OCI-LY1 (cell line): ENCODE measurements at regions not wholly inside any gene's neighbourhood (a gene's known extent, or its start where the extent isn't known, plus 50 kb on each side); places are given as distances from the start of the nearest gene placed in this dataset.

Experiments used
- H2AFZ ChIP-seq: fragments of 200-600 bp; sonication (generic), shearing (Covaris generic); 2 replicates; pipeline ENCODE4 v1.6.0; 2014; ENCODE audit warnings: antibody characterized with exemption, mild to moderate bottlenecking, low read length
- H3F3A ChIP-seq: fragments of 200-600 bp; sonication (generic), shearing (Covaris generic); 2 replicates; pipeline ENCODE4 v1.6.0; 2014; ENCODE audit warnings: mild to moderate bottlenecking, antibody characterized with exemption, low read length, moderate library complexity; ENCODE audit not compliant: insufficient read depth
- H3K27ac ChIP-seq: fragments of 200-600 bp; sonication (generic); 2 replicates; pipeline ENCODE4 v1.5.1; 2014; ENCODE audit warnings: low read length, mixed run types, mild to moderate bottlenecking, low read depth; ENCODE audit not compliant: poor library complexity, severe bottlenecking
- H3K27me3 ChIP-seq: fragments of 200-600 bp; sonication (generic); 2 replicates; pipeline ENCODE4 v1.6.0; 2014; ENCODE audit warnings: antibody characterized with exemption, mild to moderate bottlenecking, low read length, moderate library complexity; ENCODE audit not compliant: insufficient read depth
- H3K36me3 ChIP-seq: fragments of 200-600 bp; sonication (generic); 2 replicates; pipeline ENCODE4 v1.6.1; 2014; ENCODE audit warnings: mild to moderate bottlenecking, antibody characterized with exemption, low read length, moderate library complexity, mixed read lengths; ENCODE audit not compliant: insufficient read depth
- H3K4me1 ChIP-seq: fragments of 200-600 bp; sonication (generic); 2 replicates; pipeline ENCODE4 v1.5.1; 2014; ENCODE audit warnings: mild to moderate bottlenecking, low read length, moderate library complexity; ENCODE audit not compliant: insufficient read depth, severe bottlenecking
- H3K4me2 ChIP-seq: fragments of 200-600 bp; sonication (generic), shearing (Covaris generic); 2 replicates; pipeline ENCODE4 v1.6.1; 2014; ENCODE audit warnings: low read length
- H3K4me3 ChIP-seq: fragments of 200-600 bp; sonication (generic); 2 replicates; pipeline ENCODE4 v1.5.1; 2014; ENCODE audit warnings: low read length, low read depth, mild to moderate bottlenecking, mixed read lengths; ENCODE audit not compliant: poor library complexity, severe bottlenecking
- H3K79me2 ChIP-seq: fragments of 200-600 bp; shearing (Covaris generic); 2 replicates; pipeline ENCODE4 v1.6.1; 2016; ENCODE audit warnings: mixed run types, low read length, mixed read lengths; ENCODE audit not compliant: insufficient read depth
- H3K9ac ChIP-seq: fragments of 200-600 bp; sonication (generic), shearing (Covaris generic); 2 replicates; pipeline ENCODE4 v1.6.1; 2014; ENCODE audit warnings: mild to moderate bottlenecking, low read length, mixed read lengths
- H3K9me2 ChIP-seq: fragments of 200-600 bp; sonication (generic), shearing (Covaris generic); 2 replicates; pipeline ENCODE4 v1.6.1; 2014; ENCODE audit warnings: low read depth, mild to moderate bottlenecking, low read length, mixed read lengths
- H3K9me3 ChIP-seq: fragments of 200-600 bp; shearing (Covaris generic); 2 replicates; pipeline ENCODE4 v1.6.1; 2014; ENCODE audit warnings: low read length, mixed read lengths
- H4K20me1 ChIP-seq: fragments of 200-600 bp; sonication (generic), shearing (Covaris generic); 2 replicates; pipeline ENCODE4 v1.6.0; 2016; ENCODE audit warnings: mild to moderate bottlenecking, low read length; ENCODE audit not compliant: insufficient read depth
- EZH2 ChIP-seq: fragments of 200-600 bp; sonication (generic), shearing (Covaris generic); IDR thresholded peaks from 2 replicates; pipeline ENCODE4 v1.8.0; 2017; ENCODE audit warnings: borderline replicate concordance, mixed run types, mild to moderate bottlenecking, antibody characterized with exemption, low read length, moderate library complexity, mixed read lengths
- TF ChIP-seq, protein P1 (sequence below): fragments of 200-600 bp; sonication (generic), shearing (Covaris generic); IDR thresholded peaks from 2 replicates; pipeline ENCODE4 v1.5.1; 2017; ENCODE audit warnings: mild to moderate bottlenecking, antibody characterized with exemption, low read length, moderate library complexity, mixed read lengths

DNA sequence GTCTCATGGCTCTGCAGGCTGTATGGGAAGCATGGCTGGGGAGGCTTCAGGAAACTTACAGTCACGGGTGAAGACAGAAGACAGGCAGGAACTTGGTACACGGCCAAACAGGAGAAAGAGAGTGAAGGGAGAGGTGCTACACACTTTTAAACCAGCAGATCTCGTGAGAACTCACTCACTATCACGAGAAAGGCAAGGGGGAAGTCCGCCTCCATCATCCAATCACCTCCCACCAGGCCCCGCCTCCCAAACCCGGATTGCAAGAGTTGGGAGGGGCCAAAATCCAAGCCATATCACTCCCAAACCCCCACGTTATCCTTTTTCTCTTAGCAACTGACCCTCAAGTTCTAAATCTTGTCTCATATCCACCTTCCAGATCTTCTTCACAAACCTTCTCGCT is 1710.5 kb upstream of the TENM3 start:
- H3K4me2 ChIP-seq, result no peak overlapping the region
- no peak for TF ChIP-seq EZH2
- TF ChIP-seq, protein P1, sequence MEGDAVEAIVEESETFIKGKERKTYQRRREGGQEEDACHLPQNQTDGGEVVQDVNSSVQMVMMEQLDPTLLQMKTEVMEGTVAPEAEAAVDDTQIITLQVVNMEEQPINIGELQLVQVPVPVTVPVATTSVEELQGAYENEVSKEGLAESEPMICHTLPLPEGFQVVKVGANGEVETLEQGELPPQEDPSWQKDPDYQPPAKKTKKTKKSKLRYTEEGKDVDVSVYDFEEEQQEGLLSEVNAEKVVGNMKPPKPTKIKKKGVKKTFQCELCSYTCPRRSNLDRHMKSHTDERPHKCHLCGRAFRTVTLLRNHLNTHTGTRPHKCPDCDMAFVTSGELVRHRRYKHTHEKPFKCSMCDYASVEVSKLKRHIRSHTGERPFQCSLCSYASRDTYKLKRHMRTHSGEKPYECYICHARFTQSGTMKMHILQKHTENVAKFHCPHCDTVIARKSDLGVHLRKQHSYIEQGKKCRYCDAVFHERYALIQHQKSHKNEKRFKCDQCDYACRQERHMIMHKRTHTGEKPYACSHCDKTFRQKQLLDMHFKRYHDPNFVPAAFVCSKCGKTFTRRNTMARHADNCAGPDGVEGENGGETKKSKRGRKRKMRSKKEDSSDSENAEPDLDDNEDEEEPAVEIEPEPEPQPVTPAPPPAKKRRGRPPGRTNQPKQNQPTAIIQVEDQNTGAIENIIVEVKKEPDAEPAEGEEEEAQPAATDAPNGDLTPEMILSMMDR, result no peak
- H3K27ac ChIP-seq, result no peak overlapping the region
- H3F3A ChIP-seq, result no peaks in the 10 kb centered on the region
- no peak overlapping the region for H2AFZ ChIP-seq
- no peaks in the 10 kb centered on the region for H3K4me1 ChIP-seq
- H3K9me2 ChIP-seq, result no peaks in the 10 kb centered on the region
- H3K27me3 ChIP-seq, result no peaks in the 10 kb centered on the region
- H3K36me3 ChIP-seq, result no peaks in the 10 kb centered on the region
- H4K20me1 ChIP-seq, result no peaks in the 10 kb centered on the region
- H3K9me3 ChIP-seq, result no peaks in the 10 kb centered on the region
- H3K79me2 ChIP-seq, result no peaks in the 10 kb centered on the region
- no peak overlapping the region for H3K9ac ChIP-seq
- H3K4me3 ChIP-seq, result no peak overlapping the region

DNA sequence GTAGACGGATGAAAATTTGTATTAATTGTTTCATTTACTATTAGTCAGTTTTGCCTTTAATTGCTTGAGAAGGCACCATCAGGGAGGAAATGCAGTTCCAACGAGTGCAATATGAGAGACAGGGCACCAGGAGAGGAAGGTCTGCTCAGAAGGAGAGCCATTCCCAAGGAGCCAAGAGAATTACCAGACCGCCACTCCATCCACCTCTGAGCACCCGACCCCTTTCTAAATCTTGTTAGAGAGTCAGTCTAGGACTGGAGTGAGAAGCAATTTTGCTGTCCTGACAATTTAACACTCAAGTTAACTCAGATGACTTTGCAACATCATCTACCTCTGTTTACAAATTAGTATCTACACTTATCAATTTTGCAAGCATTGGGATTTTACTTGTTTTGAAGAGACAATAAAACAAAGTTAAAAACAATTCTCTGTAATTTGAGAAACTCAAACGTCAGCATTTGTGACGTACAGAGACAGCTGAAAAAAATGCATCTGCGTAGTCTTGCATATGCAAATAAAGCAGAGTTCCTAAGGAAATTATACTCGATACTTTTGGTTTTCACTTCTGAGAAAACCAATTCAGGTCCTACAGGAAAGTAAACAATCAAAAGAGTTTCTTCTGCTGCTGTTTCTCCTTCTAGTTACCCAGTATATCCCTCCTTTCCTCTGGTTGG is 1704.7 kb upstream of the TENM3 start:
- no peaks in the 10 kb centered on the region for H3K36me3 ChIP-seq
- H3K4me3 ChIP-seq, result no peak overlapping the region
- no peaks in the 10 kb centered on the region for H3K9me3 ChIP-seq
- H3K79me2 ChIP-seq, result no peaks in the 10 kb centered on the region
- no peak overlapping the region for H3K4me2 ChIP-seq
- no peaks in the 10 kb centered on the region for H3K9me2 ChIP-seq
- H4K20me1 ChIP-seq, result no peaks in the 10 kb centered on the region
- H3K27me3 ChIP-seq, result no peaks in the 10 kb centered on the region
- H3F3A ChIP-seq, result no peaks in the 10 kb centered on the region
- no peaks in the 10 kb centered on the region for H3K4me1 ChIP-seq
- H3K9ac ChIP-seq, result no peak overlapping the region
- TF ChIP-seq, protein P1, result no peak
- no peak for TF ChIP-seq EZH2
- H3K27ac ChIP-seq, result no peak overlapping the region
- H2AFZ ChIP-seq, result no peak overlapping the region

- H3F3A ChIP-seq, result no peaks in the 10 kb centered on the region
- no peaks in the 10 kb centered on the region for H4K20me1 ChIP-seq
- no peak overlapping the region for H2AFZ ChIP-seq
- no peaks in the 10 kb centered on the region for H3K9me3 ChIP-seq
- TF ChIP-seq, protein P1, result no peak
- no peak for TF ChIP-seq EZH2
- H3K27ac ChIP-seq, result no peak overlapping the region
- H3K4me2 ChIP-seq, result no peak overlapping the region
- no peaks in the 10 kb centered on the region for H3K79me2 ChIP-seq
- H3K4me3 ChIP-seq, result no peak overlapping the region
- no peak overlapping the region for H3K9ac ChIP-seq
- H3K27me3 ChIP-seq, result no peaks in the 10 kb centered on the region
- no peaks in the 10 kb centered on the region for H3K36me3 ChIP-seq
- H3K4me1 ChIP-seq, result no peaks in the 10 kb centered on the region
- H3K9me2 ChIP-seq, result no peaks in the 10 kb centered on the region
Measured at GRCh38 chr4:180539284-180539683, 1703.9 kb upstream of the TENM3 start.
